Rectal smooth muscle tissue (tissue), 1 donor: ENCODE measurements at regions not wholly inside any gene's neighbourhood (a gene's known extent, or its start where the extent isn't known, plus 50 kb on each side); places are given as distances from the start of the nearest gene placed in this dataset.
"Not testable (repeated sequence)": the region's sequence is repeated elsewhere in the genome, so short reads cannot be mapped to it uniquely, and the experiment has no call there.

Experiments used
- H3K27ac ChIP-seq: one replicate; pipeline ENCODE4 v1.7.0; 2013; ENCODE audit warnings: low read depth, low read length, inconsistent platforms
- H3K27me3 ChIP-seq: one replicate; pipeline ENCODE4 v1.7.0; 2013; ENCODE audit warnings: low read length; ENCODE audit not compliant: control insufficient read depth, insufficient read depth
- H3K36me3 ChIP-seq: one replicate; pipeline ENCODE4 v1.7.0; 2013; ENCODE audit warnings: low read length; ENCODE audit not compliant: control insufficient read depth, insufficient read depth
- H3K4me1 ChIP-seq: one replicate; pipeline ENCODE4 v1.7.0; 2013; ENCODE audit warnings: low read length; ENCODE audit not compliant: control insufficient read depth, insufficient read depth
- H3K4me3 ChIP-seq: one replicate; pipeline ENCODE4 v1.7.0; 2013; ENCODE audit warnings: low read length
- H3K9ac ChIP-seq: one replicate; pipeline ENCODE4 v1.7.0; 2013; ENCODE audit warnings: low read length

GRCh38 chr5:85588268-85588667 lies 1029.5 kb upstream of the COX7C start:
- not testable (repeated sequence) for H3K4me1 ChIP-seq, H3K4me3 ChIP-seq, H3K9ac ChIP-seq, H3K27ac ChIP-seq, H3K27me3 ChIP-seq, H3K36me3 ChIP-seq

GRCh38 chr5:85590764-85591163 lies 1027.0 kb upstream of the COX7C start:
- H3K27ac ChIP-seq, result no peak overlapping the region
- H3K27me3 ChIP-seq, result no peaks in the 10 kb centered on the region

GRCh38 chr5:85591311-85591710 lies 1026.4 kb upstream of the COX7C start:
- Histone ChIP-seq H3K4me1 (no peaks in the 10 kb centered on the region), H3K9ac (no peak overlapping the region), H3K27me3 (no peaks in the 10 kb centered on the region), H3K36me3 (no peaks in the 10 kb centered on the region), H3K27ac (no peak overlapping the region), H3K4me3 (no peak overlapping the region)

More at GRCh38 chr5:85590764-85591163, 1027.0 kb upstream of the COX7C start:
- H3K4me3 ChIP-seq, result no peak overlapping the region
- no peaks in the 10 kb centered on the region for H3K4me1 ChIP-seq
- H3K36me3 ChIP-seq, result no peaks in the 10 kb centered on the region
- no peak overlapping the region for H3K9ac ChIP-seq

GRCh38 chr5:85602843-85603242 lies 1014.9 kb upstream of the COX7C start:
- Histone ChIP-seq H3K4me3 (no peak overlapping the region), H3K27me3 (no peaks in the 10 kb centered on the region), H3K9ac (no peak overlapping the region), H3K4me1 (no peaks in the 10 kb centered on the region), H3K27ac (no peak overlapping the region), H3K36me3 (no peaks in the 10 kb centered on the region)

- H3K4me1 ChIP-seq, result no peaks in the 10 kb centered on the region
- no peak overlapping the region for H3K4me3 ChIP-seq
- no peak overlapping the region for H3K9ac ChIP-seq
- H3K27me3 ChIP-seq, result no peaks in the 10 kb centered on the region
- H3K36me3 ChIP-seq, result no peaks in the 10 kb centered on the region
- no peak overlapping the region for H3K27ac ChIP-seq
These were observed 1013.4 kb upstream of the COX7C start for GRCh38 chr5:85604378-85604777.

- Histone ChIP-seq H3K27me3 (no peaks in the 10 kb centered on the region), H3K4me1 (no peaks in the 10 kb centered on the region), H3K36me3 (no peaks in the 10 kb centered on the region), H3K9ac (no peak overlapping the region), H3K27ac (no peak overlapping the region), H3K4me3 (no peak overlapping the region)
These were observed 1013.0 kb upstream of the COX7C start for GRCh38 chr5:85604786-85605185.

- no peak overlapping the region for H3K4me3 ChIP-seq
- H3K27ac ChIP-seq, result no peak overlapping the region
- H3K36me3 ChIP-seq, result no peaks in the 10 kb centered on the region
- H3K27me3 ChIP-seq, result no peaks in the 10 kb centered on the region
- H3K4me1 ChIP-seq, result no peaks in the 10 kb centered on the region
- no peak overlapping the region for H3K9ac ChIP-seq
These were observed 1012.4 kb upstream of the COX7C start for GRCh38 chr5:85605381-85605780.

- H3K27me3 ChIP-seq, result no peaks in the 10 kb centered on the region
- no peak overlapping the region for H3K9ac ChIP-seq
- no peaks in the 10 kb centered on the region for H3K4me1 ChIP-seq
- no peak overlapping the region for H3K4me3 ChIP-seq
- H3K27ac ChIP-seq, result no peak overlapping the region
- H3K36me3 ChIP-seq, result no peaks in the 10 kb centered on the region
These were observed 1003.3 kb upstream of the COX7C start for GRCh38 chr5:85614489-85614888.

GRCh38 chr5:85621668-85622067 lies 996.1 kb upstream of the COX7C start:
- H3K9ac ChIP-seq, result no peak overlapping the region
- H3K36me3 ChIP-seq, result no peaks in the 10 kb centered on the region
- H3K27me3 ChIP-seq, result no peaks in the 10 kb centered on the region
- H3K27ac ChIP-seq, result no peak overlapping the region
- H3K4me1 ChIP-seq, result no peaks in the 10 kb centered on the region
- H3K4me3 ChIP-seq, result no peak overlapping the region

- H3K27ac ChIP-seq, result no peak overlapping the region
- H3K9ac ChIP-seq, result no peak overlapping the region
- H3K4me1 ChIP-seq, result no peaks in the 10 kb centered on the region
- no peaks in the 10 kb centered on the region for H3K27me3 ChIP-seq
- no peak overlapping the region for H3K4me3 ChIP-seq
- no peaks in the 10 kb centered on the region for H3K36me3 ChIP-seq
These were observed 989.6 kb upstream of the COX7C start for GRCh38 chr5:85628153-85628552.

GRCh38 chr5:85638495-85639125 lies 979.1 kb upstream of the COX7C start:
- H3K9ac ChIP-seq, H3K36me3 ChIP-seq, H3K4me3 ChIP-seq, H3K27me3 ChIP-seq, H3K4me1 ChIP-seq, H3K27ac ChIP-seq: not testable (repeated sequence)

- H3K27me3 ChIP-seq, result no peaks in the 10 kb centered on the region
- H3K27ac ChIP-seq, result no peak overlapping the region
- no peaks in the 10 kb centered on the region for H3K36me3 ChIP-seq
- no peak overlapping the region for H3K4me3 ChIP-seq
- H3K4me1 ChIP-seq, result no peaks in the 10 kb centered on the region
- H3K9ac ChIP-seq, result no peak overlapping the region
These were observed 971.7 kb upstream of the COX7C start for GRCh38 chr5:85646036-85646435.

- no peaks in the 10 kb centered on the region for H3K27me3 ChIP-seq
- H3K4me1 ChIP-seq, result no peaks in the 10 kb centered on the region
- no peaks in the 10 kb centered on the region for H3K36me3 ChIP-seq
- no peak overlapping the region for H3K27ac ChIP-seq
- no peak overlapping the region for H3K9ac ChIP-seq
- H3K4me3 ChIP-seq, result no peak overlapping the region
These were observed 971.1 kb upstream of the COX7C start for GRCh38 chr5:85646641-85647040.
